ENCODE measurements at regions not wholly inside any gene's neighbourhood (a gene's known extent, or its start where the extent isn't known, plus 50 kb on each side); places are given as distances from the start of the nearest gene placed in this dataset.

GRCh38 chr2:125596612-125597011, 1059.3 kb upstream of the GYPC start:
- no peaks in the 10 kb centered on the region for H3K9me2 ChIP-seq (replicated peaks; ENCODE audit: insufficient read depth)
- H3K9me3 ChIP-seq (ENCODE audit: low read depth): no peaks in the 10 kb centered on the region
- H3K79me2 ChIP-seq: no peaks in the 10 kb centered on the region
- no peaks in the 10 kb centered on the region for H3K27me3 ChIP-seq
- H3K4me1 ChIP-seq (ENCODE audit: insufficient read depth): no peaks in the 10 kb centered on the region
- WGBS (ENCODE audit: low lambda C conversion rate, missing lambda C conversion rate): 66% methylated on average over 3 of the region's 3 CpGs
- no peak overlapping the region for H2AFZ ChIP-seq
- no peak overlapping the region for H3K4me2 ChIP-seq
- H3K27ac ChIP-seq: no peak overlapping the region
- H4K20me1 ChIP-seq (ENCODE audit: insufficient read depth, poor library complexity, severe bottlenecking): no peaks in the 10 kb centered on the region
- no peaks in the 10 kb centered on the region for H3K36me3 ChIP-seq (replicated peaks; ENCODE audit: insufficient read depth, low read depth)
- TF ChIP-seq CTCF (IDR thresholded peaks at IDR 0.05; ENCODE audit: poor library complexity) (no peak), EZH2 (IDR thresholded peaks at IDR 0.05; ENCODE audit: borderline replicate concordance) (no peak), EZH2phosphoT487 (IDR thresholded peaks at IDR 0.05; ENCODE audit: low read depth, severe bottlenecking, unreplicated experiment) (no peak)
- no peak for DNase-seq (ENCODE audit: low spot score)
- no peak overlapping the region for H3K4me3 ChIP-seq

GRCh38 chr2:125615438-125615837, 1040.5 kb upstream of the GYPC start:
- no peak overlapping the region for H3K4me2 ChIP-seq
- H3K9me2 ChIP-seq (replicated peaks; ENCODE audit: insufficient read depth): no peaks in the 10 kb centered on the region
- TF ChIP-seq EZH2phosphoT487 (IDR thresholded peaks at IDR 0.05; ENCODE audit: low read depth, severe bottlenecking, unreplicated experiment) (no peak), CTCF (IDR thresholded peaks at IDR 0.05; ENCODE audit: poor library complexity) (no peak), EZH2 (IDR thresholded peaks at IDR 0.05; ENCODE audit: borderline replicate concordance) (no peak)
- H3K4me1 ChIP-seq (ENCODE audit: insufficient read depth): no peaks in the 10 kb centered on the region
- H3K27ac ChIP-seq: no peak overlapping the region
- H4K20me1 ChIP-seq (ENCODE audit: insufficient read depth, poor library complexity, severe bottlenecking): no peaks in the 10 kb centered on the region
- no peaks in the 10 kb centered on the region for H3K79me2 ChIP-seq
- no peak for DNase-seq (ENCODE audit: low spot score)
- H3K4me3 ChIP-seq: no peak overlapping the region
- no peaks in the 10 kb centered on the region for H3K9me3 ChIP-seq (ENCODE audit: low read depth)
- no peaks in the 10 kb centered on the region for H3K27me3 ChIP-seq
- no peak overlapping the region for H2AFZ ChIP-seq
- H3K36me3 ChIP-seq (replicated peaks; ENCODE audit: insufficient read depth, low read depth): no peaks in the 10 kb centered on the region
- 88% methylated on average over 3 of the region's 3 CpGs for WGBS (ENCODE audit: low lambda C conversion rate, missing lambda C conversion rate)

GRCh38 chr2:125630377-125630776, 1025.6 kb upstream of the GYPC start:
- Histone ChIP-seq H3K9me3 (ENCODE audit: low read depth) (no peaks in the 10 kb centered on the region), H3K9me2 (replicated peaks; ENCODE audit: insufficient read depth) (no peaks in the 10 kb centered on the region), H3K4me2 (no peak overlapping the region), H3K36me3 (replicated peaks; ENCODE audit: insufficient read depth, low read depth) (no peaks in the 10 kb centered on the region), H3K27me3 (no peaks in the 10 kb centered on the region), H3K4me3 (no peak overlapping the region), H2AFZ (no peak overlapping the region), H3K79me2 (no peaks in the 10 kb centered on the region), H3K27ac (no peak overlapping the region), H3K4me1 (ENCODE audit: insufficient read depth) (no peaks in the 10 kb centered on the region), H4K20me1 (ENCODE audit: insufficient read depth, poor library complexity, severe bottlenecking) (no peaks in the 10 kb centered on the region)
- TF ChIP-seq EZH2 (IDR thresholded peaks at IDR 0.05; ENCODE audit: borderline replicate concordance) (no peak), CTCF (IDR thresholded peaks at IDR 0.05; ENCODE audit: poor library complexity) (no peak), EZH2phosphoT487 (IDR thresholded peaks at IDR 0.05; ENCODE audit: low read depth, severe bottlenecking, unreplicated experiment) (no peak)
- WGBS (ENCODE audit: low lambda C conversion rate, missing lambda C conversion rate): 86% methylated on average over 6 of the region's 6 CpGs
- DNase-seq (ENCODE audit: low spot score): no peak

GRCh38 chr2:125634662-125635061, 1021.3 kb upstream of the GYPC start:
- no peak overlapping the region for H3K4me2 ChIP-seq
- H3K79me2 ChIP-seq: no peaks in the 10 kb centered on the region
- H3K4me1 ChIP-seq (ENCODE audit: insufficient read depth): no peaks in the 10 kb centered on the region
- no peak overlapping the region for H3K4me3 ChIP-seq
- H3K27me3 ChIP-seq: no peaks in the 10 kb centered on the region
- no peak for DNase-seq (ENCODE audit: low spot score)
- H3K27ac ChIP-seq: no peak overlapping the region
- TF ChIP-seq EZH2phosphoT487 (IDR thresholded peaks at IDR 0.05; ENCODE audit: low read depth, severe bottlenecking, unreplicated experiment): no peak
- TF ChIP-seq EZH2 (IDR thresholded peaks at IDR 0.05; ENCODE audit: borderline replicate concordance): no peak
- no peak for TF ChIP-seq CTCF (IDR thresholded peaks at IDR 0.05; ENCODE audit: poor library complexity)
- H3K9me2 ChIP-seq (replicated peaks; ENCODE audit: insufficient read depth): no peaks in the 10 kb centered on the region
- H3K36me3 ChIP-seq (replicated peaks; ENCODE audit: insufficient read depth, low read depth): no peaks in the 10 kb centered on the region
- H2AFZ ChIP-seq: no peak overlapping the region
- H3K9me3 ChIP-seq (ENCODE audit: low read depth): no peaks in the 10 kb centered on the region
- H4K20me1 ChIP-seq (ENCODE audit: insufficient read depth, poor library complexity, severe bottlenecking): no peaks in the 10 kb centered on the region
